ENCODE measurements at regions not wholly inside any gene's neighbourhood (a gene's known extent, or its start where the extent isn't known, plus 50 kb on each side); places are given as distances from the start of the nearest gene placed in this dataset.

GRCh38 chr15:98203872-98204660 is 243.6 kb downstream of the ARRDC4 start:
- DNase-seq, result no peak

- no peak for DNase-seq
Observed at GRCh38 chr15:98207928-98208327, 247.4 kb downstream of the ARRDC4 start.

GRCh38 chr15:98213346-98213979 is 253.0 kb downstream of the ARRDC4 start:
- no peak for DNase-seq

GRCh38 chr15:98216166-98216565 is 255.7 kb downstream of the ARRDC4 start:
- no peak for DNase-seq

- DNase-seq, result no peak
Observed at GRCh38 chr15:98217356-98217755, 256.9 kb downstream of the ARRDC4 start.

- no peak for DNase-seq
Observed at GRCh38 chr15:98221144-98221543, 260.6 kb downstream of the ARRDC4 start.

GRCh38 chr15:98221577-98221976 is 261.1 kb downstream of the ARRDC4 start:
- no peak for DNase-seq

GRCh38 chr15:98226149-98226548 is 265.6 kb downstream of the ARRDC4 start:
- no peak for DNase-seq

- DNase-seq, result no peak
Observed at GRCh38 chr15:98226578-98226977, 266.1 kb downstream of the ARRDC4 start.

- DNase-seq, result no peak
Observed at GRCh38 chr15:98228846-98229245, 268.3 kb downstream of the ARRDC4 start.

- DNase-seq, result no peak
Observed at GRCh38 chr15:98230975-98231374, 270.5 kb downstream of the ARRDC4 start.

- DNase-seq, result no peak
Observed at GRCh38 chr15:98231696-98232440, 271.4 kb downstream of the ARRDC4 start.

GRCh38 chr15:98232761-98233160 is 272.3 kb downstream of the ARRDC4 start:
- no peak for DNase-seq

GRCh38 chr15:98233873-98234272 is 273.4 kb downstream of the ARRDC4 start:
- DNase-seq, result no peak

- DNase-seq, result no peak
Observed at GRCh38 chr15:98240303-98240702, 279.8 kb downstream of the ARRDC4 start.

- DNase-seq, result no peak
Observed at GRCh38 chr15:98241032-98241554, 280.6 kb downstream of the ARRDC4 start.

- DNase-seq, result no peak
Observed at GRCh38 chr15:98257290-98257689, 296.8 kb downstream of the ARRDC4 start.

GRCh38 chr15:98263787-98264186 is 303.3 kb downstream of the ARRDC4 start:
- DNase-seq, result no peak

GRCh38 chr15:98266295-98266694 is 305.8 kb downstream of the ARRDC4 start:
- DNase-seq, result no peak

GRCh38 chr15:98268163-98268562 is 307.7 kb downstream of the ARRDC4 start:
- DNase-seq, result no peak

- DNase-seq, result no peak
Observed at GRCh38 chr15:98272625-98273024, 312.1 kb downstream of the ARRDC4 start.

GRCh38 chr15:98276018-98276417 is 315.5 kb downstream of the ARRDC4 start:
- DNase-seq, result no peak

GRCh38 chr15:98277602-98278001 is 317.1 kb downstream of the ARRDC4 start:
- DNase-seq, result no peak

All from 8988T (cell line).